Upper lobe of left lung (tissue), 4 donors: ENCODE measurements at regions not wholly inside any gene's neighbourhood (a gene's known extent, or its start where the extent isn't known, plus 50 kb on each side); places are given as distances from the start of the nearest gene placed in this dataset.

Experiments
- CTCF ChIP-seq, 6 experiments: fragments of 450-650 bp in 4 of 6; fragments of 200-600 bp in 2 of 6; sonication (generic) in 2 of 6; IDR thresholded peaks; one replicate each; pipeline ENCODE4 v1.5.1; 2016 to 2019; ENCODE audit warnings: antibody characterized with exemption in 6 of 6
- EP300 ChIP-seq, 4 donors: sonication (generic); formaldehyde crosslinking; IDR thresholded peaks; one replicate each; pipeline ENCODE4 v1.5.1; 2017; ENCODE audit warnings: antibody characterized with exemption in 4 of 4, control low read depth in 2 of 4
- POLR2A ChIP-seq, 4 donors: fragments of 450-650 bp; IDR thresholded peaks; one replicate each; pipeline ENCODE4 v1.5.1; 2016 to 2017; ENCODE audit warnings: antibody characterized with exemption in 4 of 4, mild to moderate bottlenecking in 2 of 4
- POLR2AphosphoS5 ChIP-seq, 2 donors: sonication (generic); formaldehyde crosslinking; IDR thresholded peaks; one replicate each; pipeline ENCODE4 v1.5.1; 2017; ENCODE audit warnings: antibody characterized with exemption in 2 of 2

GRCh38 chr1:34578306-34578705 is 176.5 kb upstream of the GJB5 start:
- no peak for TF ChIP-seq CTCF (IDR thresholded peaks at IDR 0.05)
- TF ChIP-seq POLR2A (IDR thresholded peaks at IDR 0.05) = no peak
- no peak for TF ChIP-seq EP300 (IDR thresholded peaks at IDR 0.05)
- no peak for TF ChIP-seq POLR2AphosphoS5 (IDR thresholded peaks at IDR 0.05)
